T-helper 9 cell (primary cell): ENCODE measurements at regions not wholly inside any gene's neighbourhood (a gene's known extent, or its start where the extent isn't known, plus 50 kb on each side); places are given as distances from the start of the nearest gene placed in this dataset.
A peak's percentile ranks its signal among the peaks of the same experiment; 100 is the strongest.
"Not testable (repeated sequence)": the region's sequence is repeated elsewhere in the genome, so short reads cannot be mapped to it uniquely, and the experiment has no call there.

ENCODE experiments used
- DNase-seq: peaks from one replicate; pipeline ENCODE4 v3.0.0-alpha.2; 2020

GRCh38 chr2:7154656-7155055, 237.4 kb downstream of the RNF144A start:
- DNase-seq, result no peak

DNA sequence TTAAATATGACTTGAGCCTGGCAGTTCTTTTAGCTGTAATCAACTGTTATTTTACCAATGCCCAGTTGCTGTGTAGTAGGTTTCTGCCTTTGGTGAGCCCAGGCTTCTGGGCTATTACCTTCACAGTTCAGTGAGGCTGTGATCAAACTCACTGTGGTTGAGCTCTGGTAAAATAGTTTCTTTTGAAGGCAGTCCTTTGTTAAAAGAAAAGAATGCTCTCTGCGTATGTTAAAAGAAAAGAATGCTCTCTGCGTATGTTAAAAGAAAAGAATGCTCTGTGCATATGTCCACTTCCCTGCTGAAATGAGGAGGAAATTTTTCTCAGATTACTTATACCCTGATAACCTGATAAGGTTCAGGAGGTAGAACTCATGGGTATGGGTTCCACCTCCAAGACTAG, 244.3 kb downstream of the RNF144A start:
- no peak for DNase-seq

DNA sequence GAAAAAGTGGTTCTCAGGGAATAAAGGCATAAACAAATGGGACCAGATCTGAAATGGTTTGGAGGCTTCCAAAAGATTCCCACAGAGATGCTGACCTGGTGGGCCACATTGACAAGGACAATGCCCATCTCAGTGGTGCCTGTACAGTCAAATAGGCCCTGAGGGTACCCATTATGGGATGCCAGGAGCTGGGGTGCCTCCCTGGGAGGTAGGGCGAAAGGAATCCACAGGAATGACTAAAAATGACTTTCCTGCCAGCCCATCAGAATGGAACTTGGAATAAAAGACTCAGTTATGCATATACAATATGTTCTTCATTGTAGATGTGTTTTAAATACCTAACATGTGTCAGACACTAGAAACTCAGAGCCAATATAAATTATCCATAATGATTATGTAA, 248.5 kb downstream of the RNF144A start:
- DNase-seq, result no peak

DNA sequence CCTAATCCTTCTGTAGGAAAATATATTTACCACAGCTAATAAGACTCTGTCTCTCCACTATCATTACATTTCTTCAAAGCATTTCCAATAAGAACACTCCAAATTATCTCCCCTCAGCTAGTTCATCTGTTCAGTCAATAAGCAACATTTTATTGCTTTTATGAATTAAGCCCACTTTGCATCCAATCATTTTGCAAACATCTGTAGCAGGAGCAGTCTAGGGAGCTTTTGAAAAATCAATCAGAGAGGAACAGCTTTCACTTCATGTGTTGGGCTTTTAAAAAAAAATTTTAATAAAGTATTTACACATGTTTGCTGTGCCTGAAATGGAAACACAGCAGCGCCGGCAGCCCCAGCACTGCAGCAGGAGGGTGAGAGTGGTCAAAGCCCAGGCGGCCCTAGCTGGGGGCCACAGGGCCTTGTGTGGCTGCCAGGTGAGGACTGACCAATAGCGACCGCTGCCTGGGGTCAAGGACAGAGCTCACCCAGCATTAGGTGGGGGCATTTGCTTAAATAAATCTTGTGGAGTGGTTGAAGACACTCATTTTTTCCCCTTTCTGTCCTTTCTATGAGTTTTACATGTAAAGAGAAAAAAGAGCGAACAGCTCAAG, 250.7 kb downstream of the RNF144A start:
- no peak for DNase-seq

GRCh38 chr2:7169593-7169992, 252.4 kb downstream of the RNF144A start:
- no peak for DNase-seq

DNA sequence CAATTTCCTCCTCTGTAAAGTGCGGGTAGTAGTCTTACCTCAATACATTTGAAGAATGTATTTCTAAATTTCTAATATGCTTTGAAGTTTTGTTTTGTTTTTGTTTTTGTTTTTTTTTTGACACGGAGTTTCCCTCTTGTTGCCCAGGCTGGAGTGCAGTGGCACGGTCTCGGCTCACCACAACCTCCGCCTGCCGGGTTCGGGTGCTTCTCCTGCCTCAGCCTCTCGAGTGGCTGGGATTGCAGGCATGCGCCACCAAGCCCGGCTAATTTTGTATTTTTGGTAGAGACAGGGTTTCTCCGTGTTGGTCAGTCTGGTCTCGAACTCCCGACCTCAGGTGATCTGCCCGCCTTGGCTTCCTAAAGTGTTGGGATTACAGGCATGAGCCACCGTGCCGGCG, 261.8 kb downstream of the RNF144A start:
- DNase-seq, result not testable (repeated sequence)

DNA sequence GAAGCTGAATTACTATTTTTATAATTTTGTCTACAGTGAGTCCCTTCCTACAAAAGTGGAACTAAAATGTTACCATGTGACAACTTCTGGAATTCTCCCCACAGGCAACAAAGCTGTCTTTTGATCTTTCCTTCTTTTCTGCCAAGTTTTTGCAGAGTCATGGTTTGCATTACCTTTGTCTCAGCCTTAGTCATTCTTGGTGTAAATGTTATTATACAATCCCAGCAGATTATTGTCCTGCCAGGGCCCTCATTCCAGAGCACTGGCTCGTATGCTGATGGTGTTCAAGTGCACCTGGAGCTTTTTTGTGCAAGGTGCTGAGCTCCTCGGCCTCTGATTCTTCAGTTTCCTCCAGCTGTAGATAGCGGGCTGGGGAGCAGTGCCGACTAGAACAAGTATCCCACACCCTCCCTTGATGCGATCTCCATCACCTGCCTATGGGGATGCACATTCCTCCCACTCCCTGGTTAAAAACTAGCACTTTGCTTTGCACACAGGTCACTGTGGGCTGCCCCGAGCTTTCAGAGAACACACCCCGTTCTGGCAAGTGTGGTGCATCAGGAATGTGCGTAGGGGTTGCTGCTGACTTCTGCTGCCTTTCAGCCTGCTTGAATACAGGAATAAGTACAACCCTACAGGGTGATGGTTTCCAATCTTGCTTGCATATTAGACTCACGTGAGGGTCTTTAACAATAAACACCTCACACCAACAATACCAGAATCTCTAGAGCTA, 263.6 kb downstream of the RNF144A start:
- DNase-seq, result no peak

DNA sequence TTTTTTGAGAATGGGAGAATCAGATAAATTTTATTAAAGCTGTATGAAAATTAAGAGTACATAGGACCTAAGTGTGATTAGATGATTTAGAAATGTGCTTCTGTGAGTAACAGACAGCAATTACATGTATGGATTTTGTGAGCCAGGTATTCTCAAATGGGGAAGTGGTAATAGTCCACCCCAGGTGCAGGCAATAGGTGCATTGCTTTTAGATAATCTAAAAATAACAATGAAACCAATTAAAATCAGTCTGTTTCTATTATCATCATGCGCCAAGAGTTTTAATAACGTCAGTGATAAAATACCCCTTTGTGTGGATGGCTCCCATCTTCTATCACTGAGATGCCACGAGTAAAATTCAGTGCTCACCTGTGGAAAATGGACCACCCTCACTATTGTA, 265.3 kb downstream of the RNF144A start:
- DNase-seq, result no peak

GRCh38 chr2:7189106-7189505, 271.9 kb downstream of the RNF144A start:
- no peak for DNase-seq

DNA sequence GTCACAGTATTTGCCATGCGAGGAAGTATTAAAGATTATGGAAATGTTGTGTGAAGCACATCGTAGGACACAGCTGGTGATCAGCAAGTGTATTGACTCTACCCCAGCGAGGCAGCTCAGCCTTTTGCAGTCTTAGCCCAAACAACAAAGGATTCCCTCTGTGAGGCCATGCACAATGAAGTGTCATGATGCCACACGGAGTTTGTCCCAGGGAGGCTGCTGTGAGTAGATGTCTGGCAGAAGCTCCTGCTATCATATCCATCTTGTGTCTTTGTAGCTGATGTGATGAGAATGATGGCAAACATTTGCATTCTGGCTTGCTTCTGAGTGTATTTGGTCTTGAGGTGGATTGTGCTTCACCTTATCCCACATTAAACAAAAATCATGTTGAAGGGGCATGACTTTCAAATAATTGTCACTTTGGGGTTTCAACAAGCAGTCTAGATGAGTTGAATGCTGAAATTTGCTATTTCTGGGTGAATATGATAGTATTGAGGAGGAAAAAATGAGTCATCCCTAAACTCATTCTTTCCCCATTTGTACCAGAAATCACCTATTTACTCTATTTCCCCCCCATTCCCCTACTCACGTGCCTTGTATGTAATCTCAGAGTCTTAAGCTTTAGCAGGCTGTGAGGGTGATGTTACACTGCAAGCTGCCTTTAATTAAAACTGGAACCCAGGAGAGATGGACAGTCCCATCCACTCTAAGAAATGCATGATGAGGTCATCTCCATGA, 273.5 kb downstream of the RNF144A start:
- no peak for DNase-seq

GRCh38 chr2:7191932-7192331, 274.7 kb downstream of the RNF144A start:
- DNase-seq, result no peak

DNA sequence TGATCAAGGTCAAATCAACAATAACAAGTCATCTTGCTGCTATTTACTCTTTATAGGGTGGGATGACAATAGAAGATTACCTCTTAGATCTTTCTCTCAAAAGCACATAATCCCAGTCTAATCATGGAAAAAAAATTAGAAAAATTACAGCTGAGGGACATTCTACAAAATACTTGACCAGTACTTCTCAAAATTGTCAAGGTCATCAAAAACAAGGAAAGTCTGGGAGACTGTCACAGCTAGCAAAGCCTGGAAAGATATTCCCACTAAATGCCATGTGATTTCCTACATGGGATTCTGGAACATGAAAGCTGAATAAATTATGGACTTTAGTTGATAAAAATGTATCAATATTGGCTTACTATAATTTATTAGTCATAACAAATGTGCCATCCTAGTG, 276.2 kb downstream of the RNF144A start:
- DNase-seq, result no peak

DNA sequence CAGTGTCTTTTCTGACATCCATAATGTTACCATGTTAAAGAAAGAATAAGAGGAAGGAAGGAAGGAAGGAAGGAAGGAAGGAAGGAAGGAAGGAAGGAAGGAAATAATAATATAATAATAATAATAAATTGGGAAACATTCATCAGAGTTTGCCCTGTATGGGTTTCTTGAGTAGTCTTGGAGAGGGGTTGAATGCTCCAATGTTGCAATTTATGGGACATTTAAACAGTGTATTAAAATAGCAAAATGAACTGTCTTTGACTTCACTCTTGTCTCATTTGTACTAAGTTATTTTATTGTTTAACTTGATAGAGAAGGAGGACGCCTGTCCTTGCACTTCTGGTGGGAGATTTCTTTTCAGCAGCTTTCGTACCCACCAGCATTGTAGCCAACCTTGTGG, 277.7 kb downstream of the RNF144A start:
- no peak for DNase-seq

GRCh38 chr2:7196883-7197282, 279.7 kb downstream of the RNF144A start:
- DNase-seq, result no peak

- no peak for DNase-seq
These were observed 284.6 kb downstream of the RNF144A start for GRCh38 chr2:7201851-7202250.

- peak; percentile 39 for DNase-seq
These were observed 285.9 kb downstream of the RNF144A start for GRCh38 chr2:7203056-7203467.

DNA sequence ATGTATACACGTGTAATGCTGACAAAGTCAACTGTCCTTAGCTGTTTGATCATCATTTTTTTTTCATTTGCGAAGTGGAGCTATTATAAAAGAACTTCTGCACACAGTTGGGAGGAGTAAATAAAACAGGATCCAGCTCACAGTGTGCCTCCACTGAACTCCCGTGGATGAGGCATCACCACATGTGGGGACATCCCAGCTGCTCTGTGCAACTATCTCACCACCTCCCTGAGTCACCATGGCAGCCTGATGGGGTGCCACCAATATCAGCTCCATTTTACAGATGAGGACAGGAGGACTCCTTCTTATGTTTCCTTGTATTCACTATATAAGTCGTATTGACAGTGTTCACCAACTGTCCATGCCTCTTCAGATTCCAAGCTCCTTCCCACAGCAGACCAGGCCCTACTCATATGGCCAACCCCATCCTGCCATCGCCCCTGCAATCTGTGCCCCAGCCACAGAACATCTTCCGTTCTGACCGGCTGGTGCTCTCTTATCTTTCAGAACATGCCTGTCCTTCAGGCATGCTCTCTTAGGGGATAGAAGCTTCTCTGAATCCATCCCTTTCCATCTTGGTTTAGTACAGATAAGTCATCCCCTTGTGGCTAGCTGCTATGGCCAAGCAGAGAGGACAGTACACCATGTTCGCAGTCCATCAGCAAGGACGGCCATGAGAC, 288.1 kb downstream of the RNF144A start:
- DNase-seq, result no peak

DNA sequence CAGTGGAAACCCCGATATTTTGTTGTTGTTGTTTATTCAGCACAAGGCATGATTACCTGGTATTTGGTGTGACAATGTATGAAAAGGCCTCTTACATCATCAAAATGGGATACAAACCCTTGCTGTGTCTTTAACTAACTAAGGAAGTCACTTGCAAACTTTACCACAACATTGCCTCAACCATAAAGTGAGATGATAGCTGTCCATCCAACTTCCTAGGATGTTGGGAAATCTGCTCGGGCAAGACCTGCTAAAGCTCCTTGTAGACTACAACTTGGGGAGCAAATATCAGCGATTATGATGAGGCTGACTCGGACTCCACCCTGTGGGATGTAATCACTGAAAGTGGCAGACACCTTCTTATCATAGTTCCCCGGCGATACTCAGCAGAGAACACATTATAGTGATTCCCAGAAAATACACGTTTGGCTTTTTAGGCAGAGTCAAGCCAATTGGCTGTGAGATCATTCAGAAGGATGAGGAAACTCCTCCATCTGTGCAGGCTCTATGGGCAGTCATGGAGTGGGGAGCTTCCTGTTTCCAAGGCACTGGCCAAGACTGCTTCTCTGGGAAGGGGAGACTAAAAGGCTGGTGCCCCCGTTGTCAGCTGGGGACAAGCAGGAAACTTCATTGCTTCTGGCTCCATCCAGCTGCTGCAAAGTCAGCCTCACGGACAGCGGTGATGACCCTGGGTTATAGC, 289.0 kb downstream of the RNF144A start:
- no peak for DNase-seq

GRCh38 chr2:7207631-7208030, 290.4 kb downstream of the RNF144A start:
- no peak for DNase-seq

DNA sequence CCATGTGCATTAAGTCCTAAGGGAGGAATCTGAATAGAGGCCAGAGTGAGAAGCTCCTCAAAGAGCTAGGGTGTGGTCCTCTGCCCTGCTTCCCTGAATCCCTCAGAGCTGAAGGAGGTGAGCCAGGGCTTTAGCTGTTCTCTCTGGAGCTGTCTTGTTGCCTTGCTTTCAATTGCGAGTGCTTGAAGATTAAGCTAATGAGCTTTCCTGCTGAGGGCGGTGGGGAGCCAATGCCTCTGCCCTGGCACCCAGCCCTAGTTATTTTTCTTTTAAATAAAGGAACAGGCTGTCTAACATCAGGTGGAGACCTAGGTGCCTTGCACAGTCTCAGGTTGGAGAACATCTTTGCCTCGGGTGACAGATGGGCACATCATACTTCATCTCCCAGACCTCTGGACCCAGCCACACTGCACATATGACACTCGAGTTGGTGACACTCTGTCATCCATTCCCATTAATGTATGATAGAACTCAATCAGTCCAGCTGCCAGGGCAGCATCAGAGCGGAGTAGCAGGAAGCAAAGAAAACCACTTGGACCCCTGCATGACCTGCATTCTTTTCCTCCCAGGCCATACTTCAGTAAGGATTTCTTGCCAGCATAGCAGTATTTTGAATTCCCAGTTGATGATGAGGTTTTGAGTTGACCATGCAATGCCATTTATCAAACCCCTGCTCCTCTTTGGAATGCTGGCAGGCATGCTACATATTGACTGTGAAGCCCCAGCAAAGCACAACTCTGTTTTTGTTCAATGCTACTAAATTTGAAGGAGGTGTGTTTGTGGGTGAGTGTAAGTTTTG, 292.7 kb downstream of the RNF144A start:
- DNase-seq, result no peak

DNA sequence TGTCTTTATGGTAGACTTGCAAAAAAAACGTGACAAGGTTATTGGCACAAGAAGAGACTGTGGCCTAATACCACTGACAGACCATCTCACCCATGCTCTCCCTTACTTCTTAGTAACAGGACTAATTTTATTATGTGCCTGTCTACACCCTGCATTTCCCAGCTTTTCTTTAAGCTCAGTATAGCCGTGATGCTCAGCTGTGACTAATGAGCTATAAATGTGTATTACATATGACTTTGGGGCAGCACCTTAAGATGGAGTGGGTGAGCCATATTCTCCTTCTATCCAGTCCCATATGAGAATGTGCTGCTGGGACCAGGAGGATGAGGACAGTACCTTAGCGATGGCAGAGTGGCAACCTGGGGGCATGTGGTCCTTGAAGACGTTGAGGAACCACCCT, 293.5 kb downstream of the RNF144A start:
- DNase-seq, result no peak

DNA sequence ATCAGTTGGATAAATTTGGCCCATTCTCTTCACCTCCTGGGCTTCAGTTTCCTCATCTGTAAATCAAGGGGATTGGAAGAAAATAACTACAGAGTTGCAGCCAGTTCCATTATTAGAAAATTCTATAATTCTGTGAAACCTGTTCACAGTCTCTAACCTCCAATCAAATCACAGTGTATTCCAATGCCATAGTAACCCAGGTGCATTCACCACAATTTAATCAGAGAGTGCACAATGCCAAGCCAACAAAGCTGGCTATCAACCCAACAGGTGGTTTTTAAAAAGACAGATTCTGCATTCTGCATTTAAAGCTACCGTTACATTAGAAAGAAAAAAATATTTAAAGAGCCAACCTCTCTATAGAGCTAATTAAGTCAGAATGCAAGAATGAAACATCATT, 308.6 kb downstream of the RNF144A start:
- DNase-seq, result no peak
